MM.1S (cell line): ENCODE measurements at regions not wholly inside any gene's neighbourhood (a gene's known extent, or its start where the extent isn't known, plus 50 kb on each side); places are given as distances from the start of the nearest gene placed in this dataset.

ENCODE experiments used
- DNase-seq: peaks from one replicate; pipeline ENCODE4 v3.0.0-alpha.2; 2015
- H2AFZ ChIP-seq: fragments of 300-600 bp; sonication (generic); 2 replicates; pipeline ENCODE4 v1.6.0; 2016; ENCODE audit warnings: antibody characterized with exemption, low read length
- H3F3A ChIP-seq: fragments of 300-600 bp; sonication (generic); 2 replicates; pipeline ENCODE4 v1.6.1; 2016; ENCODE audit warnings: mild to moderate bottlenecking, antibody characterized with exemption, low read length, moderate library complexity, mixed read lengths; ENCODE audit not compliant: insufficient read depth
- H3K27ac ChIP-seq: fragments of 300-600 bp; sonication (generic); 2 replicates; pipeline ENCODE4 v1.5.1; 2016; ENCODE audit warnings: mild to moderate bottlenecking, low read length
- H3K27me3 ChIP-seq: fragments of 300-600 bp; sonication (generic); replicated peaks from 2 replicates; pipeline ENCODE4 v1.6.0; 2016; ENCODE audit warnings: low read length; ENCODE audit not compliant: insufficient read depth
- H3K36me3 ChIP-seq: fragments of 300-600 bp; sonication (generic); replicated peaks from 2 replicates; pipeline ENCODE4 v1.6.1; 2016; ENCODE audit warnings: mild to moderate bottlenecking, low read length, mixed read lengths; ENCODE audit not compliant: insufficient read depth
- H3K4me1 ChIP-seq: fragments of 300-600 bp; sonication (generic); 2 replicates; pipeline ENCODE4 v1.6.1; 2016; ENCODE audit warnings: low read length, mixed read lengths
- H3K4me2 ChIP-seq: fragments of 300-600 bp; sonication (generic); 2 replicates; pipeline ENCODE4 v1.6.0; 2016; ENCODE audit warnings: low read depth, low read length
- H3K4me3 ChIP-seq: fragments of 300-600 bp; sonication (generic); 2 replicates; pipeline ENCODE4 v1.5.1; 2016; ENCODE audit warnings: low read length, mixed read lengths
- H3K79me2 ChIP-seq: fragments of 300-600 bp; sonication (generic); 2 replicates; pipeline ENCODE4 v1.6.1; 2016; ENCODE audit warnings: mixed run types, low read length, mixed read lengths
- H3K9ac ChIP-seq: fragments of 300-600 bp; sonication (generic); 2 replicates; pipeline ENCODE4 v1.6.1; 2016; ENCODE audit warnings: low read length, mixed read lengths
- H3K9me2 ChIP-seq: fragments of 300-600 bp; sonication (generic); replicated peaks from 2 replicates; pipeline ENCODE4 v1.6.1; 2016; ENCODE audit warnings: mild to moderate bottlenecking, low read length, mixed read lengths; ENCODE audit not compliant: insufficient read depth
- H3K9me3 ChIP-seq: fragments of 300-600 bp; sonication (generic); replicated peaks from 2 replicates; pipeline ENCODE4 v1.6.1; 2016; ENCODE audit warnings: mild to moderate bottlenecking, low read length, mixed read lengths; ENCODE audit not compliant: insufficient read depth
- H4K20me1 ChIP-seq: fragments of 300-600 bp; sonication (generic); 2 replicates; pipeline ENCODE4 v1.6.1; 2016; ENCODE audit warnings: mild to moderate bottlenecking, low read length, moderate library complexity, mixed read lengths; ENCODE audit not compliant: insufficient read depth
- EZH2 ChIP-seq: fragments of 300-600 bp; sonication (generic); optimal IDR thresholded peaks from 2 replicates; pipeline ENCODE3; 2017; ENCODE audit warnings: low read depth, mild to moderate bottlenecking, antibody characterized with exemption, low read length, mixed read lengths
- EZH2phosphoT487 ChIP-seq: fragments of 300-600 bp; sonication (generic); IDR thresholded peaks from 2 replicates; pipeline ENCODE4 v1.6.1; 2018; ENCODE audit warnings: antibody characterized with exemption, low read length
- TF ChIP-seq, protein P1 (sequence below): fragments of 300-600 bp; sonication (generic); IDR thresholded peaks from 2 replicates; pipeline ENCODE4 v1.5.1; 2016; ENCODE audit warnings: antibody characterized with exemption, low read length, mixed read lengths

- Histone ChIP-seq H4K20me1 (no peaks in the 10 kb centered on the region), H3K27ac (no peak overlapping the region), H3K36me3 (no peaks in the 10 kb centered on the region), H3K9me3 (no peaks in the 10 kb centered on the region), H3K9me2 (no peaks in the 10 kb centered on the region), H3K9ac (no peak overlapping the region), H3K27me3 (no peaks in the 10 kb centered on the region; the same call in 1 of the 2 replicates), H2AFZ (no peak overlapping the region), H3K4me1 (no peaks in the 10 kb centered on the region), H3F3A (no peaks in the 10 kb centered on the region), H3K4me2 (no peak overlapping the region), H3K4me3 (no peak overlapping the region), H3K79me2 (no peaks in the 10 kb centered on the region)
- no peak for DNase-seq
- TF ChIP-seq, protein P1, sequence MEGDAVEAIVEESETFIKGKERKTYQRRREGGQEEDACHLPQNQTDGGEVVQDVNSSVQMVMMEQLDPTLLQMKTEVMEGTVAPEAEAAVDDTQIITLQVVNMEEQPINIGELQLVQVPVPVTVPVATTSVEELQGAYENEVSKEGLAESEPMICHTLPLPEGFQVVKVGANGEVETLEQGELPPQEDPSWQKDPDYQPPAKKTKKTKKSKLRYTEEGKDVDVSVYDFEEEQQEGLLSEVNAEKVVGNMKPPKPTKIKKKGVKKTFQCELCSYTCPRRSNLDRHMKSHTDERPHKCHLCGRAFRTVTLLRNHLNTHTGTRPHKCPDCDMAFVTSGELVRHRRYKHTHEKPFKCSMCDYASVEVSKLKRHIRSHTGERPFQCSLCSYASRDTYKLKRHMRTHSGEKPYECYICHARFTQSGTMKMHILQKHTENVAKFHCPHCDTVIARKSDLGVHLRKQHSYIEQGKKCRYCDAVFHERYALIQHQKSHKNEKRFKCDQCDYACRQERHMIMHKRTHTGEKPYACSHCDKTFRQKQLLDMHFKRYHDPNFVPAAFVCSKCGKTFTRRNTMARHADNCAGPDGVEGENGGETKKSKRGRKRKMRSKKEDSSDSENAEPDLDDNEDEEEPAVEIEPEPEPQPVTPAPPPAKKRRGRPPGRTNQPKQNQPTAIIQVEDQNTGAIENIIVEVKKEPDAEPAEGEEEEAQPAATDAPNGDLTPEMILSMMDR = no peak
- no peak for TF ChIP-seq EZH2
- no peak for TF ChIP-seq EZH2phosphoT487
Observed at GRCh38 chr16:5466551-5466950, 369.0 kb upstream of the EEF2KMT start.

- TF ChIP-seq, protein P1 = no peak
- TF ChIP-seq EZH2phosphoT487 (no peak), EZH2 (no peak)
- Histone ChIP-seq H3K4me1 (no peaks in the 10 kb centered on the region), H3K27me3 (no peaks in the 10 kb centered on the region; the same call in 1 of the 2 replicates), H3K36me3 (no peaks in the 10 kb centered on the region), H2AFZ (no peak overlapping the region), H3K27ac (no peak overlapping the region), H3K9me2 (no peaks in the 10 kb centered on the region), H3F3A (no peaks in the 10 kb centered on the region), H4K20me1 (no peaks in the 10 kb centered on the region), H3K4me2 (no peak overlapping the region), H3K9me3 (no peaks in the 10 kb centered on the region), H3K79me2 (no peaks in the 10 kb centered on the region), H3K9ac (no peak overlapping the region), H3K4me3 (no peak overlapping the region)
- no peak for DNase-seq
Observed at GRCh38 chr16:5465714-5466113, 368.1 kb upstream of the EEF2KMT start.

- DNase-seq = no peak
- no peaks in the 10 kb centered on the region for H3K9me3 ChIP-seq
- no peak overlapping the region for H3K9ac ChIP-seq
- no peaks in the 10 kb centered on the region; the same call in 1 of the 2 replicates for H3K27me3 ChIP-seq
- no peak overlapping the region for H3K4me2 ChIP-seq
- TF ChIP-seq, protein P1 = no peak
- TF ChIP-seq EZH2phosphoT487 (no peak), EZH2 (no peak)
- H2AFZ ChIP-seq = no peak overlapping the region
- no peaks in the 10 kb centered on the region for H3K79me2 ChIP-seq
- no peaks in the 10 kb centered on the region for H3F3A ChIP-seq
- H3K4me1 ChIP-seq = no peaks in the 10 kb centered on the region
- H3K27ac ChIP-seq = no peak overlapping the region
- no peaks in the 10 kb centered on the region for H3K36me3 ChIP-seq
- no peaks in the 10 kb centered on the region for H3K9me2 ChIP-seq
- H4K20me1 ChIP-seq = no peaks in the 10 kb centered on the region
- H3K4me3 ChIP-seq = no peak overlapping the region
Observed at GRCh38 chr16:5463820-5464219, 366.2 kb upstream of the EEF2KMT start.
